ENCODE measurements at regions not wholly inside any gene's neighbourhood (a gene's known extent, or its start where the extent isn't known, plus 50 kb on each side); places are given as distances from the start of the nearest gene placed in this dataset.

DNA sequence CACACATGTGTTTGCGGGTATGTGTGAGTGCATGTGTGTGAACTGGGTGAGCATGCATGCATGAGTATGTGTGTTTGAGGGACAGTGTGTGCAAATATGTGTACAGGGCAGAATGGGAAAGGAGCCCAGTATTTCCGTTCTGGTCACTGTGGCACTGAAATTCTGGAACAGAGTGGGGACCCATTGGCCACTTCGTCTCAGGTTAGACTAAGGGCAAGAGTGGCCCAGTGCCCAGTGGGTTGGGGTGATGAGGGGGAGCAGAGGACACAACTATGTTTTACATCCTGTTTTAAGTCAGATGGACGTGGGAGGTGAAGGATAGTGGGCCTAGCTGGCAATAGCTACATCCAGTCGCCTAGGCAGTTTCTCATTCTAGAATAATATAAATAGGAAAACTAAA, 438.5 kb downstream of the DYNC2H1 start:
- DNase-seq (no peak), ATAC-seq (replicated peaks) (no peak)
- H3K36me3 Mint-ChIP-seq (ENCODE audit: insufficient read depth), result no peaks in the 10 kb centered on the region
- H3K27ac Mint-ChIP-seq, result no peak overlapping the region
- H3K4me3 Mint-ChIP-seq, result no peak overlapping the region
- H3K4me1 Mint-ChIP-seq (ENCODE audit: low read depth in 2 of 2), result no peaks in the 10 kb centered on the region
- H3K9me3 Mint-ChIP-seq, result no peaks in the 10 kb centered on the region
- no peaks in the 10 kb centered on the region for H3K27me3 Mint-ChIP-seq

DNA sequence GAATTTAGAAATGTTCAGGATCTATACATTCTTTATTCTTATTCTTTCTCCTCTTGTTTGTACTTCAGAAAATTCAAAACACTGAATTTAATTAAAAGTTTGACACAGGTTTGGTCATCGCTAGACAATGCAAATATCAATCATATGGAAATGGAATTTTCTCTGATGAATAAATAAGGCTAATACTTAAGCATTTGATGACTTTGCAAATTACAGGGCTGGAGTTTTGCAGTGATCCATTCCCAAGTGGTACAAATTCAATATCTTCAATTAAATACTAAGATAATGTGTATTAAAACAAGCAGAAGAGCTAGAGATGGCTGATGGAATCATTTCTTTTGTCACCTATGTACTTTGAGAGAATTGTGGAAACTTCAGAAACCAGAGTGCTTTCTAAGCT, 439.6 kb downstream of the DYNC2H1 start:
- Mint-ChIP-seq H3K36me3 (ENCODE audit: insufficient read depth) (no peaks in the 10 kb centered on the region), H3K9me3 (no peaks in the 10 kb centered on the region), H3K27me3 (no peaks in the 10 kb centered on the region), H3K4me1 (ENCODE audit: low read depth in 2 of 2) (no peaks in the 10 kb centered on the region), H3K4me3 (no peak overlapping the region), H3K27ac (no peak overlapping the region)
- no peak for ATAC-seq (replicated peaks)
- DNase-seq, result no peak

DNA sequence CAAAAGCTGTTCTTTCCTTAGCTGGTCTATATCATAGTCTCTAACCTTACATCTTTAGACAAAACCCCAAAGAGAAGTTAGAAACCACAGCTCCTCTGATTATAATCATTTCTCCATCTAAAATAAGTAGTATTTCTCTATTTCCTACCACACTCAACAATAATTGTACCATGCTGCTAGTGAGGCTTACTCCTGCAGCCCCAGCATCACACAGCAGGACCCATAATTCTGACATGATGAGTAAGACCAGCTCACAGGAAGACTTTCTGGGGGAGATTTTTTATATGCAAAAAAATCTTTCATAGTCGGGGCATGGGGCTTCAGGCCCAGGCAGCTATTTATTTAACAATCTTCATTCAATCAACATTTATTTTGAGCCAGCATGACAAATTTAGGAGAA, 441.6 kb downstream of the DYNC2H1 start:
- no peaks in the 10 kb centered on the region for H3K36me3 Mint-ChIP-seq (ENCODE audit: insufficient read depth)
- no peaks in the 10 kb centered on the region for H3K4me1 Mint-ChIP-seq (ENCODE audit: low read depth in 2 of 2)
- H3K27ac Mint-ChIP-seq, result no peak overlapping the region
- no peak overlapping the region for H3K4me3 Mint-ChIP-seq
- ATAC-seq (replicated peaks) (no peak), DNase-seq (no peak)
- H3K9me3 Mint-ChIP-seq, result no peaks in the 10 kb centered on the region
- no peaks in the 10 kb centered on the region for H3K27me3 Mint-ChIP-seq

DNA sequence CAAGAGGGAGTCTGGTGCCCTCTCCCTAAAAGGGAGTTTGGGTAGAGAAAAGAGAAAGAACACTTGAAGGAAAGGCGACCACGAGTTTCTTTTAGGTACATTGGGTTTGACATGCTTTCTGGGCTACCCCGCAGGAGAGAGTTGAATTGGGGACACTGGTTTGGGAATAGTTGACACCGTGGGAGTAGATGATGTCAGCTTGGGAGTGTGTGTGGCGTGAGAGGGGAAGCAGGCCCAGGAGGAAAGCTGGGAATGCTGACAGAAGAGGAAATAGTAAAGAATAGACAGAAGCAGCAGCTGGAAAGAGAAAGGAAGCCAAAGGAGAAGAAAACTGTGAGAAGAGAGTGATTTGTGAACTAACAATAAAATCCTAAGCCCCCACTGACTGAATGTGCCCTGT, 442.9 kb downstream of the DYNC2H1 start:
- H3K4me1 Mint-ChIP-seq (ENCODE audit: low read depth in 2 of 2), result no peaks in the 10 kb centered on the region
- H3K27me3 Mint-ChIP-seq, result no peaks in the 10 kb centered on the region
- H3K36me3 Mint-ChIP-seq (ENCODE audit: insufficient read depth), result no peaks in the 10 kb centered on the region
- H3K4me3 Mint-ChIP-seq, result no peak overlapping the region
- DNase-seq (no peak), ATAC-seq (replicated peaks) (no peak)
- no peaks in the 10 kb centered on the region for H3K9me3 Mint-ChIP-seq
- H3K27ac Mint-ChIP-seq, result no peak overlapping the region

DNA sequence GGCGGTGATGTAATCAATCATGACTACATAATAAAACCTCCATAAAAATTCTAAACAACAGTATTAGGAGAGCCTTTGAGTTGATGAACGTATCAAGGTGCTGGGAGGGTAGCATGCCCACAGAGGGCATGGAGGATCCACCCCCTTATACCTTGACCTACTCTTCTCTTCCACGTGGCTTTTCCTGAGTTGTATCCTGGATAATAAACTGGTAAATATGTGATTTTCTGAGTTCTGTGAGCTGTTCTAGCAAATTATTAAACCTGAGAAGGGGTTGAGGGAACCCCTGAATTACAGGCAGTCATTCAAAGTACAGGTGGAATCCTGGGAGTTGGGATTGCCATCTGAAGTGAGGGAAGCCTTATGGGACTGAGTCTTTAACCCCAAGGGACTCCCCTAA, 446.9 kb downstream of the DYNC2H1 start:
- H3K4me1 Mint-ChIP-seq (ENCODE audit: low read depth in 2 of 2), result no peaks in the 10 kb centered on the region
- peaks cover 3 to 6% of the 10 kb centered on the region in 2 donors for H3K9me3 Mint-ChIP-seq
- H3K4me3 Mint-ChIP-seq, result no peak overlapping the region
- H3K27me3 Mint-ChIP-seq, result peaks cover 9 to 11% of the 10 kb centered on the region in 2 donors
- no peak overlapping the region for H3K27ac Mint-ChIP-seq
- ATAC-seq (replicated peaks) (no peak), DNase-seq (no peak)
- H3K36me3 Mint-ChIP-seq (ENCODE audit: insufficient read depth), result no peaks in the 10 kb centered on the region

DNA sequence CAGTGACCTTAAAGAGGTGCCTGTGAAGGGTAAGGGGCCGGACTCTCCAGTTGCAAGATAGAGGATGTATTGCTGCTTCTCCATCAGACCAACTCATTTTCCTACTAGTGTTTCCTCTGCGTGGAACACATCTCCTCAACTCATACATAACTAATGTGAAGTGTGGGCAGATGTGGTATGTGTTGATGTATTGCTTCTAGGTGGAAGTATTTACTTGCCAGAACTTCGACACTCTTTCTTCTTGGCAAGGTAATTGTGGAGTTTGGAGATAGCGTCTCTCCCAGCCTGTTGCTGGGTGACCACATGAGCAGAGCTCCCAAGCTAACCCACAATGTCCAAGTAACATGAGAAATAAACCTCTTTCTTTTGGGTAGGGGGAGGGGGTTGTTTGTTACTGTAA, 456.9 kb downstream of the DYNC2H1 start:
- Mint-ChIP-seq H3K4me1 (ENCODE audit: low read depth in 2 of 2) (no peaks in the 10 kb centered on the region), H3K9me3 (no peaks in the 10 kb centered on the region), H3K36me3 (ENCODE audit: insufficient read depth) (no peaks in the 10 kb centered on the region), H3K4me3 (no peak overlapping the region), H3K27ac (no peak overlapping the region), H3K27me3 (peaks cover 7 to 8% of the 10 kb centered on the region in 2 donors)
- ATAC-seq (replicated peaks) (no peak), DNase-seq (no peak)

DNA sequence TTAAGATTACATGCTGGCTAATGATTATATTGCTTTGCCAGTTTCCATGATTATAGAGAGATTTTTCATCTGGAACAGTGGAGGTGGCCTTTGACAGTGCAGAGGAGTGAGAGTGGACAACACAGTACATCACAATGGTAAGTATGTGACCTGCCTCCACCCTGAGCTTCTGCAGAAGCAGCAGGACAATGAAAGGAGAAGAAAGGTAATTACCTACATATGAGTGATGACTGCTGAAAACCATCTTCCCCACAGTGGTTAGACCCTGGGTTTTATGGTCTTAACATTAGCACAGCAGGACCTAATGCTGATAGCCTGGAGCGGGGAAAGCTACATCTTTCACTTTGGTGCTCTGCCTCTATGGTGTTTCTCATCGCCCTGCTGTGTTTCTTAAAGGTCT, 454.7 kb upstream of the DDI1 start:
- H3K9me3 Mint-ChIP-seq, result no peaks in the 10 kb centered on the region
- no peak overlapping the region for H3K27ac Mint-ChIP-seq
- H3K27me3 Mint-ChIP-seq, result peaks cover 0 to 6% of the 10 kb centered on the region in 2 donors
- no peaks in the 10 kb centered on the region for H3K4me1 Mint-ChIP-seq (ENCODE audit: low read depth in 2 of 2)
- DNase-seq, result no peak
- no peak overlapping the region for H3K4me3 Mint-ChIP-seq
- no peak for ATAC-seq (replicated peaks)
- no peaks in the 10 kb centered on the region for H3K36me3 Mint-ChIP-seq (ENCODE audit: insufficient read depth)

DNA sequence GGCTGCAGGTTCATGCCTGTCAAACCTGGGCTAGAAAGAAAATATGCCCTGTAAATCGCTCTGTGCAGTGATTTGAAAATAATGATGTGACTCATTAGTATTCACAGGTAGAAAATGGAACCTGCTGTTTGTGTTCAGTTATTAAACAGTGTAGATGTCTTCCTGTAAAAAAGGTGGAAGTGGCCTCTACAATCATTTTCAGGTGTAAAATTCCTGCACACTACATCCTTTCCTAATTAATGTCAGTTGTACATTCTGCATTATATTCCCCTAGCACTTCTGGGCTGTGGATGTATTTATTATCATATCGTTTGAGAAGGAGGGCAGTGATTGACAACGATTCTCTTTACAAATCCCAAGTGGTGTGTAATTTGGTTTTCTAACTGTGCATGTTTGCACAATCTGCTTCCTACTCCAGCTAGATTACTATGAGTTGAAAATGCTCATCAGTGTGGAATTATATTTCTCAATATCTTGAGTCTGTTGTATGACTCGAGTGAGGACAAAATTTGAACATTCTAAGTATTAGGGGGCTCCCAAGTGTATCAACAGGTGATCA, 454.0 kb upstream of the DDI1 start:
- no peak overlapping the region for H3K27ac Mint-ChIP-seq
- peaks cover 0 to 6% of the 10 kb centered on the region in 2 donors for H3K27me3 Mint-ChIP-seq
- no peak for ATAC-seq (replicated peaks)
- no peaks in the 10 kb centered on the region for H3K9me3 Mint-ChIP-seq
- no peaks in the 10 kb centered on the region for H3K4me1 Mint-ChIP-seq (ENCODE audit: low read depth in 2 of 2)
- H3K36me3 Mint-ChIP-seq (ENCODE audit: insufficient read depth), result no peaks in the 10 kb centered on the region
- no peak for DNase-seq
- H3K4me3 Mint-ChIP-seq, result no peak overlapping the region

DNA sequence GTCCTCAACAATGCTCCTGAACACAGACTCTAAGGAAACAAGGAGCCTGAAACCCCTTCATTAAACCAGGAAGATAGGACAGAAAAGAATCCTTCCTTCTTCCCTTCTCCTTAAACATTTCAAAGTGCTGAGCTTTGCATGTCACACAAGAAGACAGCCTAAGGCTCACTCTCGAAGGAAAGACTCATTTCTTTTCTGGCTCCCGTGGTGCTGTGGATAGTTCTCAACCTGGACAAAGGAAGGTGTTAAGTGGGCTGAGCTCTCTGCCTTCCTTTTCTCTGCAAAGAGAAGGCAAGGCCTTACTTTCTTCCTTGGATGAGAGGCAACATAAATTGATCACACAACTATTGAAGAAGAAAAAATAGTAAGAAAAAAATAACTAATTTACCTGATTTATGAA, 452.4 kb upstream of the DDI1 start:
- Mint-ChIP-seq H3K36me3 (ENCODE audit: insufficient read depth) (no peaks in the 10 kb centered on the region), H3K27me3 (peaks cover 0 to 10% of the 10 kb centered on the region in 2 donors), H3K27ac (no peak overlapping the region), H3K4me1 (ENCODE audit: low read depth in 2 of 2) (no peaks in the 10 kb centered on the region), H3K4me3 (no peak overlapping the region), H3K9me3 (no peaks in the 10 kb centered on the region)
- ATAC-seq (replicated peaks), result no peak
- DNase-seq, result no peak

DNA sequence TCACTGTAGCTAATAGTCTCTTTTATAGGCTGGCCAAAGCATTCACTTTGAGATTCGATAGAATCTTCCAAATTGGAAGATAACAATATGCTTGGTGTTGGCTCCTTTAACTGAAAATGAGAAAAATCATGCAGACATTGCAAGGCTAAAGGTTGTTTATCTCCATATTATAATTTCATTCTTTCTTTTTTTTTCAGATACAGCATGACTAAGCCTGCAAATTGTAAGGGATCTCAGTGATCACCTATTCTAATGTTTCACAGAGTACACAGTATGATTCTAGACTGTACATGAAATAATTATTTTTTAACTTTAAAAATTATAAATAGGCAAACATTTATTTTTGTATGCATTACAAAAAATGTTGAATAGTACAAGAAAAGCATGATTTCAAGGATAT, 451.7 kb upstream of the DDI1 start:
- Mint-ChIP-seq H3K4me1 (ENCODE audit: low read depth in 2 of 2) (no peaks in the 10 kb centered on the region), H3K4me3 (no peak overlapping the region), H3K27ac (no peak overlapping the region), H3K36me3 (ENCODE audit: insufficient read depth) (no peaks in the 10 kb centered on the region), H3K27me3 (peaks cover 6 to 17% of the 10 kb centered on the region in 2 donors), H3K9me3 (no peaks in the 10 kb centered on the region)
- ATAC-seq (replicated peaks) (no peak), DNase-seq (no peak)

DNA sequence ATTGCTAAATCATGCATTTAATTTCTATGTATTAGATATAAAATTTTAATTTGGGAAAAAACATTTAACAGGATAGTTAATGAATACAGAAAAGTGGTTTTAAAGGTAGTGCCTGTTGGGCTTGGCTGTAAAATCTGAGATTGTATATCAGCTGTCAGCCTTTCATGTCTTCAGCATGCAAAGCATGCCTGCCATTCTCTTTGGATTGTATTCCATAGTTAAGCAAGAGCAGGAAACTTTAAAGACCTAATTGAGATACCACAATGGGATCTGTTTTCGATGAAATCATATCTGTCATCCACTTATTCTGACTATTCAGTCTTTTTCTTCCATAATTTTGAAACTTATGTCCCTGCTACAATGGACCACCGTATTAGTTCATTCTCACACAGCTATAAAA, 451.0 kb upstream of the DDI1 start:
- Mint-ChIP-seq H3K27ac (no peak overlapping the region), H3K9me3 (no peaks in the 10 kb centered on the region), H3K4me3 (no peak overlapping the region), H3K27me3 (peaks cover 10 to 15% of the 10 kb centered on the region in 2 donors), H3K36me3 (ENCODE audit: insufficient read depth) (no peaks in the 10 kb centered on the region), H3K4me1 (ENCODE audit: low read depth in 2 of 2) (no peaks in the 10 kb centered on the region)
- DNase-seq, result no peak
- ATAC-seq (replicated peaks), result no peak

DNA sequence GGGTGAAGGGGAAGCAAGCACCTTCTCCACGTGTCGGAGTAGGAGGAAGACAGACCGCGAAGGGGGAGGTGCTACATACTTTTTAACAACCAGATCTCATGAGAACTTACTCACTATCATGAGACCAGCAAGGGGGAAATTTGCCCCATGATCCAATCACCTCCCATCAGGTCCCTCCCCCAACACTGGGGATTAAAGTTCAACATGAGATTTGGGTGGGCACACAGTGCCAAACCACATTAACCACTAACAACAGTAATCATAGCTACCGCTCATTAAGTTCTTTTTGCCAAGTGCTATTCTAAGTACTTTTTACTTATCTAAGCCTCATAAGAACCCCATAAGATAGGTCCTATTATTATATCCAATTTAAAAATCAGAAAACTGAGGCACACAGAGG, 450.5 kb upstream of the DDI1 start:
- H3K9me3 Mint-ChIP-seq, result no peaks in the 10 kb centered on the region
- DNase-seq (no peak), ATAC-seq (replicated peaks) (no peak)
- no peak overlapping the region for H3K27ac Mint-ChIP-seq
- no peak overlapping the region for H3K4me3 Mint-ChIP-seq
- H3K27me3 Mint-ChIP-seq, result peaks cover 10 to 15% of the 10 kb centered on the region in 2 donors
- no peaks in the 10 kb centered on the region for H3K36me3 Mint-ChIP-seq (ENCODE audit: insufficient read depth)
- H3K4me1 Mint-ChIP-seq (ENCODE audit: low read depth in 2 of 2), result no peaks in the 10 kb centered on the region

DNA sequence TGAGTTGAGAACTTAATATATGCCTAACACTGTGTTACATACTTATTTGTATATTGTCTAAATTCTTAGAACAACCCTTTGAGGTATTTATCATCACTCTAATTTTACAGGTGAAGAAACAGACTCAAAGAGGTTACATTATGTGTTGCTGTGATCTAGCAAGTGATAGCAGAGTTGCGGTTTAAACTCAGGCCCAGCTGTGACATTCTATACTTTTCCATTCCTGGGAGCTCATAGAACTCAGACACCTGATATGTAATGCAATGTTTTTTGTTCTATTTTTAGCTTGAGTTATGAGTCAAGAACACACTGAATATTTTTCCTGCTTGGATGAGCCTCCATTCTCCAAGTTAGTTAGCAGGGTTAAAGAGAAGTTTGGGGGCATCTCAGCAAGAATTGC, 449.7 kb upstream of the DDI1 start:
- Mint-ChIP-seq H3K27ac (no peak overlapping the region), H3K27me3 (peaks cover 10 to 15% of the 10 kb centered on the region in 2 donors), H3K9me3 (no peaks in the 10 kb centered on the region), H3K36me3 (ENCODE audit: insufficient read depth) (no peaks in the 10 kb centered on the region), H3K4me3 (no peak overlapping the region), H3K4me1 (ENCODE audit: low read depth in 2 of 2) (no peaks in the 10 kb centered on the region)
- ATAC-seq (replicated peaks) (no peak), DNase-seq (no peak)

DNA sequence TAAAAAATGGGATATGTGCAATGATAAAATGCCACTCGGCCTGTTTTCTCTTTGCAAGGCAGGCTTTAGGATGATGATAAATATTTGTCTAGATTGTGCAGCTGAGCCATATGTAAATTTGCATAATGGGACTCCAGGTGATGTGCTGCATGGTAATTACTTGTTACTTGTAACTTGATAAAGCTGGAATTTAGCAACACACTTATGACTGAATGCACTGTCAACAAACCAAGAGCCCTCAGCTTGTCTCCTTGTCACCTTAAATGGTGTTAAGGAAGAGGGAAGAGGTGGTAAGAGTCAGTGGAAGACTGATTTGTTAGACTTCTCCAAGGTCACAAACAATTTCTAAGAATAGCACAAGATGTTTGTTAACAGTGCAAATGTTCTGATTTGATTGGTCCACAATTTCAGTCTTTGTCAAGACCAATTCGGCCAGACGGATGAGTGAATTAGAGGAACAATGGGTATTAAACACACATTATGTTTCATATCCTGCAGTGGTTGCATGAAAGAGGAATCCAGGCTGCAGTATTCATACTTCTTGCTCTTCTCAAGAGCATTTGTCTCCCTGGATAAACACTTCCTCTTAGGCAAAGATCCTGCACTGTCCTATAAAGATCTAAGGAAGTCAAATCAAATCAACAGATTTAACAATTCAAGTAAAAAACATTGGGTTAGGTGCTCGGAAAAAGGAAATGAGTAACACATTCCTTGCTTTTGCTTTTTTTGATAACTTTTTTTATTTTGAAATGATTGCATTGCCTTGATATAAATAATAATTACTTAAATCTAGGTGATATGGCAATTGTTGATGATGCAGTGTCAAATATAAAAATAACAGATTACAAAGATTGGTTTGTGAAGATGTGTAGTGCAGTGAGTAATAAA, 448.3 kb upstream of the DDI1 start:
- H3K27ac Mint-ChIP-seq, result no peak overlapping the region
- no peak for ATAC-seq (replicated peaks)
- H3K27me3 Mint-ChIP-seq, result peaks cover 10 to 15% of the 10 kb centered on the region in 2 donors
- H3K4me3 Mint-ChIP-seq, result no peak overlapping the region
- H3K36me3 Mint-ChIP-seq (ENCODE audit: insufficient read depth), result no peaks in the 10 kb centered on the region
- H3K9me3 Mint-ChIP-seq, result no peaks in the 10 kb centered on the region
- no peak for DNase-seq
- H3K4me1 Mint-ChIP-seq (ENCODE audit: low read depth in 2 of 2), result no peaks in the 10 kb centered on the region

All from effector memory CD8-positive, alpha-beta T cell (primary cell).